HCT116 (cell line): ENCODE measurements at regions not wholly inside any gene's neighbourhood (a gene's known extent, or its start where the extent isn't known, plus 50 kb on each side); places are given as distances from the start of the nearest gene placed in this dataset.

Experiments used
- ATAC-seq: fragments of 200-7000 bp; cut with Tn5 transposase; 2 replicates; pipeline ENCODE4 v1.9.1; 2020; ENCODE audit warnings: mild to moderate bottlenecking, moderate library complexity
- BruUV-seq: library from RNA; stranded (reverse); fragments of 400-500 nt; replicated peaks from 2 replicates; lab custom pipeline; 2021; lab: Mats Ljungman, UMichigan
- CTCF ChIA-PET: fragments of 300-600 bp; sonication (Branson Sonifier 250); formaldehyde crosslinking; loops from one replicate; lab custom pipeline; 2021; ENCODE audit warnings: antibody characterized with exemption; lab: Charles Lee
- POLR2A ChIA-PET: fragments of 300-600, 350-600 bp; sonication (Branson Sonifier 250); formaldehyde crosslinking; loops from one replicate; lab custom pipeline; 2021; ENCODE audit warnings: antibody characterized with exemption; lab: Charles Lee
- RAD21 ChIA-PET, 2 experiments: fragments of 300-600 bp; sonication (Branson Sonifier 250); formaldehyde crosslinking; loops; one replicate each; lab custom pipeline; 2023; ENCODE audit warnings: low total read pairs in 2 of 2; ENCODE audit not compliant: uncharacterized antibody in 2 of 2, unreplicated experiment in 2 of 2, low non-redundant PET in 1 of 2; lab: Charles Lee
- DNase-seq: peaks from one replicate; pipeline ENCODE4 v3.0.0-alpha.2; 2010; ENCODE audit warnings: low read depth, low spot score
- H2AFZ ChIP-seq: fragments of 200-600 bp; shearing (Covaris generic), sonication (generic); 2 replicates; pipeline ENCODE4 v1.6.1; 2017; ENCODE audit warnings: low read depth, mixed run types, mixed read lengths, antibody characterized with exemption, low read length; ENCODE audit not compliant: poor library complexity, severe bottlenecking
- H3K27ac ChIP-seq: 2 replicates; pipeline ENCODE4 v1.5.1; 2012; ENCODE audit warnings: low read depth, low read length
- H3K27me3 ChIP-seq: fragments of 200-600 bp; sonication (generic); 2 replicates; pipeline ENCODE4 v1.6.1; 2016; ENCODE audit warnings: mixed run types, low read length, mixed read lengths; ENCODE audit not compliant: insufficient read depth
- H3K36me3 ChIP-seq, 2 experiments: fragments of 200-500 bp in 1 of 2; fragments of 200-600 bp in 1 of 2; sonication (Bioruptor generic) in 1 of 2; sonication (generic) in 1 of 2; 2 replicates each; pipeline versions ENCODE4 v1.5.1 to v1.6.1; 2014 to 2016; ENCODE audit warnings: low read length in 2 of 2, inconsistent platforms in 1 of 2, mixed read lengths in 1 of 2, mixed run types in 1 of 2; ENCODE audit not compliant: insufficient read depth in 2 of 2, control insufficient read depth in 1 of 2
- H3K4me1 ChIP-seq, 2 experiments: fragments of 200-600 bp in 1 of 2; sonication (generic) in 1 of 2; 2 replicates each; pipeline versions ENCODE4 v1.5.1 to v1.6.1; 2012 to 2017; ENCODE audit warnings: low read length in 2 of 2, inconsistent platforms in 1 of 2, mild to moderate bottlenecking in 1 of 2, mixed read lengths in 1 of 2, mixed run types in 1 of 2, moderate library complexity in 1 of 2; ENCODE audit not compliant: insufficient read depth in 2 of 2, control insufficient read depth in 1 of 2
- H3K4me2 ChIP-seq: fragments of 200-600 bp; sonication (generic); 2 replicates; pipeline ENCODE4 v1.6.1; 2017; ENCODE audit warnings: mixed run types, low read length, mixed read lengths
- H3K4me3 ChIP-seq, 2 experiments: fragments of 200-600 bp in 1 of 2; sonication (generic) in 1 of 2; replicated peaks in 1 of 2; 2 replicates each; pipeline ENCODE4 v1.5.1; 2011 to 2016; ENCODE audit warnings: low read length in 2 of 2, control low read depth in 1 of 2, low read depth in 1 of 2, mild to moderate bottlenecking in 1 of 2, mixed read lengths in 1 of 2, mixed run types in 1 of 2
- H3K79me2 ChIP-seq: fragments of 200-600 bp; sonication (generic); 2 replicates; pipeline ENCODE4 v1.6.1; 2017; ENCODE audit warnings: mild to moderate bottlenecking, mixed run types, low read length, moderate library complexity, mixed read lengths; ENCODE audit not compliant: insufficient read depth
- H3K9ac ChIP-seq: fragments of 200-600 bp; sonication (generic); 2 replicates; pipeline ENCODE4 v1.6.1; 2016; ENCODE audit warnings: low read length, mixed read lengths
- H3K9me2 ChIP-seq: fragments of 200-600 bp; sonication (generic), shearing (Covaris generic); 2 replicates; pipeline ENCODE4 v1.6.1; 2017; ENCODE audit warnings: mixed run types, mild to moderate bottlenecking, moderate library complexity; ENCODE audit not compliant: insufficient read depth
- H3K9me3 ChIP-seq, 2 experiments: fragments of 200-500 bp in 1 of 2; fragments of 200-600 bp in 1 of 2; sonication (Bioruptor generic) in 1 of 2; sonication (generic) in 1 of 2; 2 replicates each; pipeline ENCODE4 v1.6.1; 2014 to 2017; ENCODE audit warnings: low read length in 2 of 2, mixed read lengths in 2 of 2, inconsistent platforms in 1 of 2, low read depth in 1 of 2, mild to moderate bottlenecking in 1 of 2, mixed run types in 1 of 2, moderate library complexity in 1 of 2; ENCODE audit not compliant: control insufficient read depth in 1 of 2, insufficient read depth in 1 of 2
- H4K20me1 ChIP-seq: fragments of 200-600 bp; sonication (generic), shearing (Covaris generic); 2 replicates; pipeline ENCODE4 v1.6.1; 2017; ENCODE audit warnings: mixed run types, mild to moderate bottlenecking, moderate library complexity; ENCODE audit not compliant: insufficient read depth
- CEBPB ChIP-seq: IDR thresholded peaks from 2 replicates; pipeline ENCODE4 v1.6.1; 2012; ENCODE audit warnings: low read depth
- EGR1 ChIP-seq: IDR thresholded peaks from 2 replicates; pipeline ENCODE4 v1.6.1; 2012; ENCODE audit warnings: low read depth
- ELF1 ChIP-seq: IDR thresholded peaks from 2 replicates; pipeline ENCODE4 v1.6.1; 2012; ENCODE audit warnings: low read depth, borderline replicate concordance
- EZH2 ChIP-seq: fragments of 200-600 bp; sonication (generic); IDR thresholded peaks from 2 replicates; pipeline ENCODE4 v1.6.1; 2017; ENCODE audit warnings: antibody characterized with exemption, mixed run types
- EZH2phosphoT487 ChIP-seq: fragments of 200-600 bp; IDR thresholded peaks from 2 replicates; pipeline ENCODE4 v1.6.1; 2018; ENCODE audit warnings: antibody characterized with exemption, borderline replicate concordance
- FOSL1 ChIP-seq: IDR thresholded peaks from 2 replicates; pipeline ENCODE4 v1.6.1; 2012; ENCODE audit warnings: low read depth
- JUND ChIP-seq: IDR thresholded peaks from 2 replicates; pipeline ENCODE4 v1.6.1; 2012
- POLR2A ChIP-seq: IDR thresholded peaks from 2 replicates; pipeline ENCODE4 v1.7.0; 2011; ENCODE audit warnings: borderline replicate concordance; ENCODE audit not compliant: insufficient read depth, insufficient read length; ENCODE audit errors: extremely low read depth
- POLR2AphosphoS5 ChIP-seq: IDR thresholded peaks from 2 replicates; pipeline ENCODE4 v1.6.1; 2011; ENCODE audit warnings: mild to moderate bottlenecking, low read depth, low read length, moderate library complexity
- RAD21 ChIP-seq: IDR thresholded peaks from 2 replicates; pipeline ENCODE4 v1.6.1; 2012; ENCODE audit warnings: low read depth, mild to moderate bottlenecking
- SP1 ChIP-seq: IDR thresholded peaks from 2 replicates; pipeline ENCODE4 v1.6.1; 2012; ENCODE audit warnings: low read depth
- TCF7L2 ChIP-seq: IDR thresholded peaks from 2 replicates; pipeline ENCODE4 v1.7.0; 2011; ENCODE audit warnings: borderline replicate concordance, inconsistent platforms; ENCODE audit not compliant: insufficient read depth, insufficient read length; ENCODE audit errors: extremely low read depth
- ZFX ChIP-seq: fragments of 450-650 bp; IDR thresholded peaks from 2 replicates; pipeline ENCODE4 v1.6.1; 2017
- ZNF274 ChIP-seq: fragments of 200-500 bp; sonication (Bioruptor generic); IDR thresholded peaks from 2 replicates; pipeline ENCODE4 v1.6.1; 2014; ENCODE audit warnings: mild to moderate bottlenecking, low read depth, low read length, inconsistent platforms
- intact Hi-C: fragments of 100-400 bp; cut with micrococcal nuclease; formaldehyde crosslinking; loops from 2 replicates; pipeline ENCODE4 v1.10.0; 2022
- TF ChIP-seq, protein P1 (sequence below): IDR thresholded peaks from 2 replicates; pipeline ENCODE4 v1.6.1; 2012
- TF ChIP-seq, protein P2 (sequence below): IDR thresholded peaks from 2 replicates; pipeline ENCODE4 v1.6.1; 2012; ENCODE audit warnings: low read depth
- TF ChIP-seq, protein P3 (sequence below): IDR thresholded peaks from 2 replicates; pipeline ENCODE4 v1.6.1; 2011; ENCODE audit warnings: mild to moderate bottlenecking, low read length, moderate library complexity; ENCODE audit not compliant: insufficient replicate concordance; ENCODE audit errors: extremely low read depth
- TF ChIP-seq, protein P4 (sequence below), 3 experiments: fragments of 200-600 bp in 1 of 3; sonication (generic) in 1 of 3; IDR thresholded peaks in 2 of 3; conservative IDR thresholded peaks in 1 of 3; 2 replicates each; pipeline ENCODE4 v1.5.1; 2012 to 2017; ENCODE audit warnings: low read depth in 2 of 3, low read length in 2 of 3, antibody characterized with exemption in 1 of 3, borderline replicate concordance in 1 of 3, control low read depth in 1 of 3, mild to moderate bottlenecking in 1 of 3, mixed read lengths in 1 of 3, mixed run types in 1 of 3, moderate library complexity in 1 of 3; ENCODE audit not compliant: insufficient read depth in 1 of 3

DNA sequence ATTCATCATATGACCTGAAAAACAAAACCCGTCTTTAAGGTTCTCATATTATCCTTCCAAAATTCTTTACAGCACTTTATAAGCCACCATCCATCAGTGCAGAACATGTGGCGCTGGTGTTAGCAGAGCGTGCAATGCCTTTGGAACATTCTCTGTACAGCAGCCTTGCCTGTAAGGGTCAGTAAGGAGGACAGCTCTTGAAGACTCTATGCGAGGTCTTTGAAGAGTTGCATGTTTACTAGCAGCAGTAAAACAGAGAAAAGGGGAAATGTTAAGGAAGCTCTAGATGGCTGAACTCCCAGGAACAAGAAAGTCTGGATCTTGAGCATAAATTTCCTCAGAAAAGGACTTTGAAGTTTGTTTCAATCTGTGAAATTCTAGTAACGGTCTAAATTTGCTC, 365.6 kb downstream of the DUSP10 start:
- POLR2A ChIA-PET: no interaction called here
- Histone ChIP-seq H4K20me1 (no peaks in the 10 kb centered on the region), H2AFZ (no peak overlapping the region)

More for the DNA sequence above, 365.6 kb downstream of the DUSP10 start:
- Histone ChIP-seq H3K36me3 (no peaks in the 10 kb centered on the region), H3K4me3 (no peak overlapping the region), H3K27ac (no peak overlapping the region), H3K4me2 (no peak overlapping the region), H3K9ac (no peak overlapping the region), H3K4me1 (no peaks in the 10 kb centered on the region), H3K9me3 (no peaks in the 10 kb centered on the region), H3K79me2 (no peaks in the 10 kb centered on the region), H3K27me3 (no peaks in the 10 kb centered on the region), H3K9me2 (no peaks in the 10 kb centered on the region)
- ChIA-PET CTCF (no interaction called here), RAD21 (no interaction called here)
- ATAC-seq (no peak), DNase-seq (no peak)
- intact Hi-C loops: no loop called here
- TF ChIP-seq EZH2phosphoT487: no peak
- no peak for TF ChIP-seq SP1
- TF ChIP-seq ZFX: no peak
- TF ChIP-seq, protein P1, sequence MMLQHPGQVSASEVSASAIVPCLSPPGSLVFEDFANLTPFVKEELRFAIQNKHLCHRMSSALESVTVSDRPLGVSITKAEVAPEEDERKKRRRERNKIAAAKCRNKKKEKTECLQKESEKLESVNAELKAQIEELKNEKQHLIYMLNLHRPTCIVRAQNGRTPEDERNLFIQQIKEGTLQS: no peak
- TF ChIP-seq POLR2A: no peak
- TF ChIP-seq EGR1: no peak
- TF ChIP-seq ELF1: no peak
- TF ChIP-seq EZH2: no peak
- no peak for TF ChIP-seq FOSL1
- TF ChIP-seq, protein P2, sequence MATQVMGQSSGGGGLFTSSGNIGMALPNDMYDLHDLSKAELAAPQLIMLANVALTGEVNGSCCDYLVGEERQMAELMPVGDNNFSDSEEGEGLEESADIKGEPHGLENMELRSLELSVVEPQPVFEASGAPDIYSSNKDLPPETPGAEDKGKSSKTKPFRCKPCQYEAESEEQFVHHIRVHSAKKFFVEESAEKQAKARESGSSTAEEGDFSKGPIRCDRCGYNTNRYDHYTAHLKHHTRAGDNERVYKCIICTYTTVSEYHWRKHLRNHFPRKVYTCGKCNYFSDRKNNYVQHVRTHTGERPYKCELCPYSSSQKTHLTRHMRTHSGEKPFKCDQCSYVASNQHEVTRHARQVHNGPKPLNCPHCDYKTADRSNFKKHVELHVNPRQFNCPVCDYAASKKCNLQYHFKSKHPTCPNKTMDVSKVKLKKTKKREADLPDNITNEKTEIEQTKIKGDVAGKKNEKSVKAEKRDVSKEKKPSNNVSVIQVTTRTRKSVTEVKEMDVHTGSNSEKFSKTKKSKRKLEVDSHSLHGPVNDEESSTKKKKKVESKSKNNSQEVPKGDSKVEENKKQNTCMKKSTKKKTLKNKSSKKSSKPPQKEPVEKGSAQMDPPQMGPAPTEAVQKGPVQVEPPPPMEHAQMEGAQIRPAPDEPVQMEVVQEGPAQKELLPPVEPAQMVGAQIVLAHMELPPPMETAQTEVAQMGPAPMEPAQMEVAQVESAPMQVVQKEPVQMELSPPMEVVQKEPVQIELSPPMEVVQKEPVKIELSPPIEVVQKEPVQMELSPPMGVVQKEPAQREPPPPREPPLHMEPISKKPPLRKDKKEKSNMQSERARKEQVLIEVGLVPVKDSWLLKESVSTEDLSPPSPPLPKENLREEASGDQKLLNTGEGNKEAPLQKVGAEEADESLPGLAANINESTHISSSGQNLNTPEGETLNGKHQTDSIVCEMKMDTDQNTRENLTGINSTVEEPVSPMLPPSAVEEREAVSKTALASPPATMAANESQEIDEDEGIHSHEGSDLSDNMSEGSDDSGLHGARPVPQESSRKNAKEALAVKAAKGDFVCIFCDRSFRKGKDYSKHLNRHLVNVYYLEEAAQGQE: no peak
- no peak for TF ChIP-seq POLR2AphosphoS5
- no peak for TF ChIP-seq JUND
- TF ChIP-seq TCF7L2: no peak
- no peak for TF ChIP-seq ZNF274
- no peak for TF ChIP-seq CEBPB
- TF ChIP-seq, protein P3, sequence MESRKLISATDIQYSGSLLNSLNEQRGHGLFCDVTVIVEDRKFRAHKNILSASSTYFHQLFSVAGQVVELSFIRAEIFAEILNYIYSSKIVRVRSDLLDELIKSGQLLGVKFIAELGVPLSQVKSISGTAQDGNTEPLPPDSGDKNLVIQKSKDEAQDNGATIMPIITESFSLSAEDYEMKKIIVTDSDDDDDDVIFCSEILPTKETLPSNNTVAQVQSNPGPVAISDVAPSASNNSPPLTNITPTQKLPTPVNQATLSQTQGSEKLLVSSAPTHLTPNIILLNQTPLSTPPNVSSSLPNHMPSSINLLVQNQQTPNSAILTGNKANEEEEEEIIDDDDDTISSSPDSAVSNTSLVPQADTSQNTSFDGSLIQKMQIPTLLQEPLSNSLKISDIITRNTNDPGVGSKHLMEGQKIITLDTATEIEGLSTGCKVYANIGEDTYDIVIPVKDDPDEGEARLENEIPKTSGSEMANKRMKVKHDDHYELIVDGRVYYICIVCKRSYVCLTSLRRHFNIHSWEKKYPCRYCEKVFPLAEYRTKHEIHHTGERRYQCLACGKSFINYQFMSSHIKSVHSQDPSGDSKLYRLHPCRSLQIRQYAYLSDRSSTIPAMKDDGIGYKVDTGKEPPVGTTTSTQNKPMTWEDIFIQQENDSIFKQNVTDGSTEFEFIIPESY: no peak
- TF ChIP-seq RAD21: no peak
- TF ChIP-seq, protein P4, sequence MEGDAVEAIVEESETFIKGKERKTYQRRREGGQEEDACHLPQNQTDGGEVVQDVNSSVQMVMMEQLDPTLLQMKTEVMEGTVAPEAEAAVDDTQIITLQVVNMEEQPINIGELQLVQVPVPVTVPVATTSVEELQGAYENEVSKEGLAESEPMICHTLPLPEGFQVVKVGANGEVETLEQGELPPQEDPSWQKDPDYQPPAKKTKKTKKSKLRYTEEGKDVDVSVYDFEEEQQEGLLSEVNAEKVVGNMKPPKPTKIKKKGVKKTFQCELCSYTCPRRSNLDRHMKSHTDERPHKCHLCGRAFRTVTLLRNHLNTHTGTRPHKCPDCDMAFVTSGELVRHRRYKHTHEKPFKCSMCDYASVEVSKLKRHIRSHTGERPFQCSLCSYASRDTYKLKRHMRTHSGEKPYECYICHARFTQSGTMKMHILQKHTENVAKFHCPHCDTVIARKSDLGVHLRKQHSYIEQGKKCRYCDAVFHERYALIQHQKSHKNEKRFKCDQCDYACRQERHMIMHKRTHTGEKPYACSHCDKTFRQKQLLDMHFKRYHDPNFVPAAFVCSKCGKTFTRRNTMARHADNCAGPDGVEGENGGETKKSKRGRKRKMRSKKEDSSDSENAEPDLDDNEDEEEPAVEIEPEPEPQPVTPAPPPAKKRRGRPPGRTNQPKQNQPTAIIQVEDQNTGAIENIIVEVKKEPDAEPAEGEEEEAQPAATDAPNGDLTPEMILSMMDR (IDR thresholded peaks at IDR 0.05 in 2 of 3, conservative IDR thresholded peaks at IDR 0.05 in 1 of 3; ENCODE audit: borderline replicate concordance in 1 of 3, insufficient read depth in 1 of 3, low read depth in 2 of 3, low read length in 2 of 3): no peak
- BruUV-seq: no TSS peak
